Effector memory CD8-positive, alpha-beta T cell (primary cell): ENCODE measurements at regions not wholly inside any gene's neighbourhood (a gene's known extent, or its start where the extent isn't known, plus 50 kb on each side); places are given as distances from the start of the nearest gene placed in this dataset.

Source experiments
- ATAC-seq: fragments of 150-1000 bp; cut with Tn5 transposase; replicated peaks from 2 replicates; pipeline ENCODE4 v1.10.0; 2021; ENCODE audit warnings: mild to moderate bottlenecking, moderate library complexity
- DNase-seq, 3 experiments: peaks; one replicate each; pipeline ENCODE4 v3.0.0; 2021
- H3K27ac Mint-ChIP-seq, 2 donors: one replicate each; pipeline ENCODE4 v1.8.0; 2022; ENCODE audit warnings: mild to moderate bottlenecking in 2 of 2, mixed read lengths in 2 of 2, moderate library complexity in 2 of 2
- H3K27me3 Mint-ChIP-seq, 2 donors: one replicate each; pipeline ENCODE4 v1.8.0; 2022; ENCODE audit warnings: mixed read lengths in 2 of 2
- H3K36me3 Mint-ChIP-seq: one replicate; pipeline ENCODE4 v1.8.0; 2022; ENCODE audit warnings: mild to moderate bottlenecking, moderate library complexity, mixed read lengths; ENCODE audit not compliant: insufficient read depth
- H3K4me1 Mint-ChIP-seq, 2 donors: one replicate each; pipeline ENCODE4 v1.8.0; 2022; ENCODE audit warnings: low read depth in 2 of 2, mixed read lengths in 2 of 2
- H3K4me3 Mint-ChIP-seq, 2 donors: one replicate each; pipeline ENCODE4 v1.8.0; 2022; ENCODE audit warnings: mild to moderate bottlenecking in 2 of 2, mixed read lengths in 2 of 2, moderate library complexity in 2 of 2
- H3K9me3 Mint-ChIP-seq, 2 donors: one replicate each; pipeline ENCODE4 v1.8.0; 2022; ENCODE audit warnings: mixed read lengths in 2 of 2

DNA sequence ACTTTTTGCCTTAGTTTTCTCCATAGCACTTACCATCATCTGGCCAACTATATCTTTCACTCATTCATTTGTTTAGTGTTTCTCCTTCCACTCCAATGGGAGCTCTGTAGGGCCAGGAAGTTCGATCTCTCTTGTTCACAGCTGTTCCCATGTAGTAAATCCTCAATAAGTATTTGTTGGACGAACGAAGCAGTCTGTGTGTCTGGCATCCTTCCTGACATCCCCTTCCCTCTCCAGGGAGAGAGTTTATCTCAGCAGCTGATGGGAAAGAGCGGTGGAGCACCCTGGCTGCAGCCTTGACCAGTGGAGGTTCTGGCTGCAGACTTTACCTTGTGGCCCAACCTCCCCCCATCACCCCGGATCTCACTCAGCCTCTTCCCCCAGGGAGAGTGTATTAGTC, 141.7 kb downstream of the CHST1 start:
- no peak overlapping the region for H3K27ac Mint-ChIP-seq

DNA sequence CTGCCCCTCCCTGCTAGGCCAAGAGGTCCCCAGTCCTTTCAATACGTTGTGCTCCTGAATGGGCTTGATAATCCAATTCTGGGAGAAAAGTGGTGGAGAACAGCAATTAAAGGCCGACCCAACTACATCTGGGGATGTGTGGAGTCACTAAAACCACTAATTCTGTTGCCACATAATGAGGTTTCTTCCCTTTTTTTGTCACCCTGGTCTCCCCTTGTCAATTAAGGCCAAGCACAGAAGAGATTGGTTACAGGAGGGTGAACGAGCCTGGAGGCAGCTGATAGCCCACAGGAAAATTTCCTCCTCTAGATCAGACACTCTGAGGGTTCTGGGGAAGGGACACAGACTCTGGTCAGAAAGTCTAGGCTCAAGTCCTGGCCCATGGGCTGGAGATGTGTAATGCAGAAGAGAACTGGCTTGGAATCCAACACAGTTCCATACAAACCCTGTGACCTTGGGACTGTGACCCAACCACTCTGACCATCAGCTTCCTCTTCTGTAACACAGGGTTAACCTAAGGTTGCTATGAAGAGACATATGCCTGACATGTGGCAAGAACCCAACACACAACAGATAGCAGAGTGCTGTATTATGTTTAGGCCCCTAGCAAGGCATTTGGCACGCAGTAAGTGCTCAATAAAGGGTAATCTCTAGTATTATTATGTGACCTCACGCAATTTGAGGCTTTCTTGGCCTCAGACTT, 146.4 kb downstream of the CHST1 start:
- H3K9me3 Mint-ChIP-seq: no peaks in the 10 kb centered on the region
- no peak overlapping the region for H3K27ac Mint-ChIP-seq
- peaks cover 5 to 18% of the 10 kb centered on the region in 2 donors for H3K27me3 Mint-ChIP-seq
- H3K4me3 Mint-ChIP-seq: no peak overlapping the region
- H3K36me3 Mint-ChIP-seq: no peaks in the 10 kb centered on the region
- ATAC-seq (no peak), DNase-seq (no peak)
- no peaks in the 10 kb centered on the region for H3K4me1 Mint-ChIP-seq

More for the DNA sequence above, 141.7 kb downstream of the CHST1 start:
- DNase-seq: no peak
- Mint-ChIP-seq H3K4me1 (no peaks in the 10 kb centered on the region), H3K4me3 (no peak overlapping the region), H3K27me3 (peaks cover 5 to 28% of the 10 kb centered on the region in 2 donors), H3K36me3 (no peaks in the 10 kb centered on the region), H3K9me3 (no peaks in the 10 kb centered on the region)
- no peak for ATAC-seq

DNA sequence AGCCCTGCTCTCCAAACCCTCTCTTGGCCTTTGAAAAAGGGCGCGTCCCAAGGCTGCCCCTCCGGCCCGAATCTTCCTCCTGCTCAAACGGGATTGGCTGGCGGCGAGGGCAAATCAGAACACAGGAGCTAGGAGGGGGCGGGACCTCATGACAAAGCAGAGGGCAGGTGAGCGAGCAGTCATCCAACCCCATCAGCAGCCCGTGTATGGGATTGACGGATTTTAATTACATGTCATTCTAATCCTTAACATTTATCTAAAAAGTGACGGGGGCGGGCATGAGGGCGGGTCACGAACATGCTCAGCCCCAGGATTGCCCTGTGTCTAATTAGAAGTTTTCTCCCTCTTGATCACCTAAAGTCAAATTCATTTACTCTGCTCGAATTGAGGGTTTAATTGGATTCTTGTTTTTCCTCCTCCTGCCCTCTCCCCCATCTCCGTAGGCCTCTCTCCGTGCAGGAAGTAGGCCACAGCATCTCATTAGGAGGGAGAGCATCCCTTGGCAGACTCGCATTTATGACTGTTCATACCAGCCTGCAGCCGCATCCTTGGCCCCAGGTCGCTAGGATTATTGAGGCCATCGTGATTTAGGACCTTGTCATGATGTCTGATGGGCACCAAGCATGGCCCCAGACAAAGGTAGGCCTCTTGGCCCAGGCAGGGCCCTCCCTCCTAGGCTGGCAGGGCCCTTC, 147.1 kb downstream of the CHST1 start:
- ATAC-seq: no peak
- Mint-ChIP-seq H3K27ac (no peak overlapping the region), H3K27me3 (peaks cover 5 to 25% of the 10 kb centered on the region in 2 donors), H3K9me3 (no peaks in the 10 kb centered on the region), H3K4me3 (no peak overlapping the region), H3K36me3 (no peaks in the 10 kb centered on the region), H3K4me1 (peaks cover 0 to 2% of the 10 kb centered on the region in 2 donors)
- DNase-seq: no peak

DNA sequence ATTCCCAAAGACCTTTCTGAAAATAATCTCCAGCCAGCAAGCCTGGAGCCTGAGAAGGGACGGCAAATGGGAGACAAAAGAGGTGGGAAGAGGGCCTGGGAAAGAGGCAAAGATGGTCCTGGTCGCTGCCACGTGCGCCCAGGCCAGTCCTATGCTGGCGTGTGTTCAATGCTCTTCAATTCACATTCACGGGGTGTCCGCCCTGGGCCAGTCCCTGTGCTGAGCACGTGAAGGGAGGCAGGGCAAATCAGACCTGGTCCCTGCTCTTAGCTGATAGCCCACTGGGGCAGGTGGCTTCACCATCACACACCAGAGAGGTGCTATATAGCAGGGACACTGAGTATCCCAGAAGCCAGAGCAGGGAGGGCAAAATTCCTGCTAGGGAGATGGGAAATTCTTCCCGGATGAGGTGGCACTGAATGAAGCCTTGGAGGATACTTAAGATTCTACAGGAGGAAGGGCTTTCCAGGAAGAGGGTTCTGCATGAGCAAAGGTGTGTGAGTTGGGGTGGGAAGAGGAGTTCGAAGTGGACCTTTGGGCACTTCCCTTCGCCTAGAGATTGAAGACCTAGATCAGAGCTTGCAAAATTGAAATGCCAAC, 148.2 kb downstream of the CHST1 start:
- H3K4me3 Mint-ChIP-seq: no peak overlapping the region
- no peak for ATAC-seq
- no peaks in the 10 kb centered on the region for H3K36me3 Mint-ChIP-seq
- H3K27me3 Mint-ChIP-seq: peaks cover 5 to 34% of the 10 kb centered on the region in 2 donors
- no peak overlapping the region for H3K27ac Mint-ChIP-seq
- no peak for DNase-seq
- H3K4me1 Mint-ChIP-seq: peaks cover 0 to 2% of the 10 kb centered on the region in 2 donors
- no peaks in the 10 kb centered on the region for H3K9me3 Mint-ChIP-seq

DNA sequence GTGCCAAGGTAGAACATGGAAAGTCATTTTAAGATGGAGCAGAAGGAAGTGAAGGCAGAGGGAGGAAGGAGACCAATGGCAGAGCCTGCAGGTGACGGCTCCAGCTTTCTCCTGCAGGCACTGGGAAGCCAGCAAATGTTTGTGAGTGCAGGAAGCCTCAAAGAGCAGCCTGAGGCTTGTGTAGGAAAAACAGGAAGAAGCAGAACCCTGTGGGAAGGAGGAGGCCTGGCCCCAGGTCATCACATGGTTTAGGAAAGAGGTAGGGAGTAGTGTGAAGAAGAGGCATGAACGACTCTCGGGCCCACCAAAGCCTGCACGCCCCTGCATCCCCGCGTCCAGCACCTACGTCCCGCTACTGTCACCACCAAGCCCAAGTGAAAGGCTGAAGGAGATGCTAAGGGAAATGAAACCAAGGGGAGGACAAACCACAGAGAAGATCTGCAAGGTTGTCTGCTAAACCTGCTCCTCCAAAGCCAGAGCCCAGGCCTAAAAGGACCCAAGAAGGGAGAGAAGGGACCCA, 151.5 kb downstream of the CHST1 start:
- H3K27me3 Mint-ChIP-seq: peaks cover 6 to 37% of the 10 kb centered on the region in 2 donors
- peaks cover 0 to 2% of the 10 kb centered on the region in 2 donors for H3K4me1 Mint-ChIP-seq
- ATAC-seq: no peak
- H3K4me3 Mint-ChIP-seq: no peak overlapping the region
- no peak overlapping the region for H3K27ac Mint-ChIP-seq
- no peaks in the 10 kb centered on the region for H3K9me3 Mint-ChIP-seq
- no peaks in the 10 kb centered on the region for H3K36me3 Mint-ChIP-seq
- DNase-seq: no peak

DNA sequence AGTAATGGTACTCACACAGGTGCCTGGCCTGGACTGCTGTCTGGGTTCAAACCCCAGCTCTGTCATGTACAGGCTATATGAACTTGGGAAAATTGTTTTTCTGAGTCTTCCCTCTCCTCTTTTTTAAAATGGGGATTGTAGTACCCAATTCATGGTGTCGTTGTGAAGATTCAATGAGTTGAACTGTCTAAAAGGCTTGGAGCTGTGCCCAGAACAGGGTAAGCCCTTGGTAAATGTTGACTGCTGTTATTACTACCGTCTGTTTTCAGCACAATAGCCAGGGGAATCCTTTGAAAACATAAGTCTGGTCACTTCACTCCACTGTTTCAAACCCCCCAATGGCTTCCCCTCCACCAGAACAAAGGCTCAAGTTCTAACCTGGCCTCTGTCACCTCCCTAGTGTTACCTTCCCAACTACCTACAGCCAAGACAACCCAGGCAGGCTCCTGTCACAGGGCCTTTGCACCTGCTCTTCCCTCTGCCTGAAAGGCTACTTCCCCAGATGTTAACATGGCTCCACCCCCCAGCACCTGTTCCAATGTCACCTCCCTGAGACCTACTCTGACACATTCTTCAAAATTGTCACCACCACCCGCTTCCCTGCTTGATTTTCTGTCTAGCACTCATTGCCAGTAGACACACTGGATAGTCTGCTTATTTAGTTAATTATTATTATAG, 152.8 kb downstream of the CHST1 start:
- ATAC-seq (no peak), DNase-seq (no peak)
- Mint-ChIP-seq H3K4me1 (peaks cover 0 to 2% of the 10 kb centered on the region in 2 donors), H3K36me3 (no peaks in the 10 kb centered on the region), H3K27me3 (peaks cover 13 to 43% of the 10 kb centered on the region in 2 donors), H3K9me3 (no peaks in the 10 kb centered on the region), H3K4me3 (no peak overlapping the region), H3K27ac (no peak overlapping the region)

DNA sequence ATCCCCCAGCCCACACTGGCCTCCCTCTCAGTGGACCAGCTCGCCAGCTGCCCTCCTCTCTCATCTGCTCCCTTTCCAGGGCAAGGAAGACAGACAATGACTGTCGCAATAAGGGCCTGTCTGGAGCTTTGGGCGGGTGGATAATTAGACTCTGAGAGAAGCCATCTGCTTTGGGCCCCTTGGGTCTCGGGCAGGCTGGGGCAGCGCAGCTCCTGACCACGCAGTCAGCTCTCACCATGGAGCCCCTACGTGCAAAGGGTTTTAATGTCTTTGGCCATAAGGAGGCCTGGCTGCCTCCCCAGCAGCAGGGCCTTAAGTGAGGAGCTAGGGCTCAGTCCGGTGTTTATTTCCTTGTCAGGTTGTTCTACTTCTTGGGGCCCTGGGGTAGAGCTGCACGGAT, 153.9 kb downstream of the CHST1 start:
- Mint-ChIP-seq H3K27ac (no peak overlapping the region), H3K9me3 (no peaks in the 10 kb centered on the region), H3K27me3 (peaks cover 16 to 50% of the 10 kb centered on the region in 2 donors), H3K4me3 (no peak overlapping the region), H3K4me1 (peaks cover 0 to 2% of the 10 kb centered on the region in 2 donors), H3K36me3 (no peaks in the 10 kb centered on the region)
- ATAC-seq (no peak), DNase-seq (no peak)

DNA sequence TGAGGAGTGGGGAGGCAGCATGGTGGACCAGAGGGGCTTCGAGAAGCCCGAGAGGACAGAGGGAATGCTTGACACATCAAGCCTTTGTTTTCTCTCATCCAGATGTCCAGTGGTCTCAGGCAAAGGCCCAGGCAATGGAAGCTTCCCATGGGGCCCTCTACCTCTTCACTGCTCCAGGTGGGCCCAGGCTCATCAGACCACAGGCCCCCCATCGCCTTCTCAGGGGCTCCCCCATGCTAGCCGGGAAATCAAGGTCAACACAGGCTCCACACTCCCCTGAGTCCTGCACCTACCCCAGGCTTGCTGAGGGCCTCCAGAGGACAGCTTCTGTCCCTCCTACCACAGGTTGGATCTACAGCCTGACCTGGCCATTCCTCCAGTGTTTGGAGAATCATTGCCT, 157.5 kb downstream of the CHST1 start:
- no peak overlapping the region for H3K4me3 Mint-ChIP-seq
- no peaks in the 10 kb centered on the region for H3K9me3 Mint-ChIP-seq
- no peaks in the 10 kb centered on the region for H3K36me3 Mint-ChIP-seq
- H3K27me3 Mint-ChIP-seq: peaks cover 21 to 40% of the 10 kb centered on the region in 2 donors
- DNase-seq (no peak), ATAC-seq (no peak)
- no peaks in the 10 kb centered on the region for H3K4me1 Mint-ChIP-seq
- no peak overlapping the region for H3K27ac Mint-ChIP-seq

DNA sequence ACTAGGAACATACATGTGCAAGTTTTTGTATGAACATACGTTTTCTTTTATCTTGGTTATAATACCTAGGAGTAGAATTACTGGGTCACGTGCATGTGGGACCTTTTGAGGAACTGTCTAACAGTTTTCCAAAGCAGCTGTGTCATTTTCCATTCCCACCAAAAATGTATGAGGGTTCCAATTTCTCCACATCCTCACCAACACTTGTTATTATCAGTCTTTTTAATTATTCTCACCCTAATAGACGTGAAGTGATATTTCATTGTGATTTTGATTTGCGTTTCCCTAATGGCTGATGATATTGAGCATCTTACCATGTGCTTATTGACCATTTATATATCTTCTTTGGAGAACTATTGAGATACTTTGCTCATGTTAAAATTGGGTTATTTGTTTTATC, 162.1 kb downstream of the CHST1 start:
- Mint-ChIP-seq H3K27ac (no peak overlapping the region), H3K27me3 (peaks cover 38 to 66% of the 10 kb centered on the region in 2 donors), H3K4me3 (no peak overlapping the region), H3K36me3 (peaks cover 2% of the 10 kb centered on the region), H3K9me3 (no peaks in the 10 kb centered on the region), H3K4me1 (no peaks in the 10 kb centered on the region)
- ATAC-seq (no peak), DNase-seq (no peak)

DNA sequence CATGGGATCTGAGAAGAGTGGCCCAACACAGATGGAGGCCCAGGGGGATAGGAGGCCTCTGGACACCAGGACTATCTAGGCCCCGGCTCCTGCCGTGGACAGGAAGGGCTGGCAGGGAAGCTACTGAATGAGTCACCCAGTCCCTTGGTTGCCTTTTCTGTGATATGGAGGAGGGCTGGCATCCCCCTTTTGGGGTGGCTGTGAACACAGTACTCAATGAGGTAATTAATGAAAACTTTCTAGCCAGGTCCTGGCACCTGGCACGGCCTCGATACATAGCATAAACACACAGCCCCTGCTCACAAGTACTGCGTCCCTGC, 163.2 kb downstream of the CHST1 start:
- H3K9me3 Mint-ChIP-seq: no peaks in the 10 kb centered on the region
- DNase-seq (no peak), ATAC-seq (no peak)
- no peak overlapping the region for H3K4me3 Mint-ChIP-seq
- H3K4me1 Mint-ChIP-seq: no peaks in the 10 kb centered on the region
- peaks cover 2% of the 10 kb centered on the region for H3K36me3 Mint-ChIP-seq
- H3K27ac Mint-ChIP-seq: no peak overlapping the region
- H3K27me3 Mint-ChIP-seq: peaks cover 28 to 64% of the 10 kb centered on the region in 2 donors

DNA sequence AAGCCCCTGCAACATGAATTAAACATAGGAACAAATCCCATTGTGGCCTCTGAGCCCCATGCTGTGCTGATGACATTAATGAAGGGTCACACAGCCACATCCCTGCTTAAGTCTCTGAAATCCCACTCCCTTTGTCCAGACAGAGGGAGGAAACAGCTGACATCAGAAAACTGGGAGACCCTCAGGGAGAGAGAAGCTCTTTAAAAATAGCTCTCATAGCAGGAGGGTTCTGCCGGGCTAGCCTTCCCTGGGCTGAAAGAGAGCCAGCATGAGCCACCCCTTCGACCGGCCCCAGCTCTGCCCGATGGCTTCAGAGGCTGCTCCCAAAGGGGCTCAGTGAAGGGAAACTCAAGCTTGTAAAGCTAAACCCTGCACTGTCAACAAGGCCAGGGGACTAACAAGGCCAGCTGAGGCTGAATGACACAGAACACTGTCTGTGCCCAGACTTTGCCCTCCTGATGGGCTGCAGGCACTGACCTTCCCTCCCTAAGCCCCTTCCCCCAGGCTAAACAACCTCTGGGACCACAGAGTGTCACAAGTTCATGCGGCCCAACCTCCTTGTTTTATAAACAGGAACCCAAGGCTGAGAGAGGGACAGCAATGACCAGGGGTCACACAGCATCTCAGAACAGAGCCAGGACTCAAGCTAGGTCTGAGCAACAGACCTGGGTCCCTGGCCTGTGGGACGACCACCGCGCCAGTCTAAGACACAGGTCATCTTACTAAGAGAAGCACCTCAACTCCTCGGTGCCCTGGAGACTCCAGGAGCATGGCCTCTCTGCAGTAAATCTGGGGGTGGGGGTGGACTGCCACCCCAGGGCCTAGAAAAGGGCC, 163.8 kb downstream of the CHST1 start:
- Mint-ChIP-seq H3K9me3 (no peaks in the 10 kb centered on the region), H3K27ac (no peak overlapping the region), H3K4me1 (no peaks in the 10 kb centered on the region), H3K4me3 (no peak overlapping the region), H3K36me3 (peaks cover 2% of the 10 kb centered on the region), H3K27me3 (peaks cover 28 to 62% of the 10 kb centered on the region in 2 donors)
- no peak for ATAC-seq
- DNase-seq: no peak

DNA sequence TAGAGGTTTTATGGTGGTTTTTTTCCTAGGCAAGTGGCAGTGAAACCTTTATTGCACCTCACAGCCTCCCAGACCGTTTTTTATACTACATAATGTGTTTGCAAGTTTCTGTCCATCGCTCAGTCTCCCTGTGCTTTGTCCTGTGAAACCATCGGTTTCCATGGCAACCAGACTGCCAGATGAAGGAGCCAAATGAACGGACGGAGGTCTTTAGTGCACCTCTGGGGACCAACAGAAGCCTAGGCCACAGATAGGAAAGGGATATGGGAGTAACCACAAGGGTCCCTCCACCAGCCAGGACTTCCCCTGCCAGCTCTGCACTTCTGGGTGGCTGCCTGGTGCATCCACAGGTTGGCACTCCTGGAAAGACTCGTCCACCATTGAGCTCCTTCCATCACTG, 165.0 kb downstream of the CHST1 start:
- ATAC-seq (no peak), DNase-seq (no peak)

DNA sequence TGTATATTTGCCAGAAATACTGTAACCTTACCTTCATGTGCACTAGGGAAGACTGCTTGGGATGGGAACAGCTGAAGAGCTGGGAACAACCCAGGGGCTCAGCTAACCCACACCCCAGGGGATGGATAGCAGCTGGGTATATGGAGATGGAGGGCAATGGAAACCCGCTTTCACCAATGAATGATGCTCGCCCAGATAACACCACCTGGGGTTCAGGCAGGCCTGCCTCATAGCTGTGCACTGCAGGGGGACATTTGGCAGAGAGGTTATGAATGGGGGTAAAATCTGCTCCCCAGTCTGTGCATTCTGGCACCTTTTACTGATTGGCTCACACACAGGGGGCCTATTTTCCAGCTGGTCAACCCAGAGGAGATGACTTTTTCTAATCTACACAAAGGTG, 170.7 kb downstream of the CHST1 start:
- no peak for ATAC-seq
- H3K9me3 Mint-ChIP-seq: peaks cover 0 to 2% of the 10 kb centered on the region in 2 donors
- no peak overlapping the region for H3K4me3 Mint-ChIP-seq
- H3K36me3 Mint-ChIP-seq: no peaks in the 10 kb centered on the region
- DNase-seq: no peak
- H3K27me3 Mint-ChIP-seq: peaks cover 12 to 64% of the 10 kb centered on the region in 2 donors
- H3K27ac Mint-ChIP-seq: no peak overlapping the region
- H3K4me1 Mint-ChIP-seq: no peaks in the 10 kb centered on the region

More for the DNA sequence above, 165.0 kb downstream of the CHST1 start:
- peaks cover 2% of the 10 kb centered on the region for H3K36me3 Mint-ChIP-seq
- no peaks in the 10 kb centered on the region for H3K4me1 Mint-ChIP-seq
- H3K9me3 Mint-ChIP-seq: no peaks in the 10 kb centered on the region
- H3K27ac Mint-ChIP-seq: no peak overlapping the region
- H3K27me3 Mint-ChIP-seq: peaks cover 28 to 62% of the 10 kb centered on the region in 2 donors
- H3K4me3 Mint-ChIP-seq: no peak overlapping the region
